ENCODE measurements at regions not wholly inside any gene's neighbourhood (a gene's known extent, or its start where the extent isn't known, plus 50 kb on each side); places are given as distances from the start of the nearest gene placed in this dataset.

DNA sequence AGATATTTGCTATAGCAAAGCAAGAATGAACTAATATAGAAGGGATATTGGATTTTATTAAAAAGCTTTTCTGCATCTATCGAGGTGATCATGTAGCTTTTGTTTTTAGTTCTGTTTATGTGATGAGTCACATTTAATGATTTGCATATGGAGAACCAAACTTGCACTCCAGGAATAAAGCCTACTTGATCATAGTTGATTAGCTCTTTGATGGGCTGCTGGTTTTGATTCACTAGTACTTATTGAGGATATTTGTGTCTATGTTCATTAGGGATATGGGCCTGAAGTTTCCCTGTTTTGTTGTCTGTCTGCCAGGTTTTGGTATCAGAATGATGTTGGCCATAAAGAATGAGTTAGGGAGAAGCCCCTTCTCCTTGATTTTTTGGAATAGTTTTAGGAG, 310.7 kb downstream of the ARPP21 start:
- Histone ChIP-seq H3K27ac (no peak overlapping the region), H3K27me3 (no peaks in the 10 kb centered on the region), H3K9me3 (no peaks in the 10 kb centered on the region), H3K4me1 (no peaks in the 10 kb centered on the region), H3K4me3 (no peak overlapping the region), H3K36me3 (no peaks in the 10 kb centered on the region)
- intact Hi-C loops (cut with DNase I), result no loop called here
- no peak for DNase-seq
- 50% methylated on average over 1 of the region's 1 CpG for WGBS (ENCODE audit: insufficient coverage, low coverage, low lambda C conversion rate, missing lambda C conversion rate)
- TF ChIP-seq, protein P1, sequence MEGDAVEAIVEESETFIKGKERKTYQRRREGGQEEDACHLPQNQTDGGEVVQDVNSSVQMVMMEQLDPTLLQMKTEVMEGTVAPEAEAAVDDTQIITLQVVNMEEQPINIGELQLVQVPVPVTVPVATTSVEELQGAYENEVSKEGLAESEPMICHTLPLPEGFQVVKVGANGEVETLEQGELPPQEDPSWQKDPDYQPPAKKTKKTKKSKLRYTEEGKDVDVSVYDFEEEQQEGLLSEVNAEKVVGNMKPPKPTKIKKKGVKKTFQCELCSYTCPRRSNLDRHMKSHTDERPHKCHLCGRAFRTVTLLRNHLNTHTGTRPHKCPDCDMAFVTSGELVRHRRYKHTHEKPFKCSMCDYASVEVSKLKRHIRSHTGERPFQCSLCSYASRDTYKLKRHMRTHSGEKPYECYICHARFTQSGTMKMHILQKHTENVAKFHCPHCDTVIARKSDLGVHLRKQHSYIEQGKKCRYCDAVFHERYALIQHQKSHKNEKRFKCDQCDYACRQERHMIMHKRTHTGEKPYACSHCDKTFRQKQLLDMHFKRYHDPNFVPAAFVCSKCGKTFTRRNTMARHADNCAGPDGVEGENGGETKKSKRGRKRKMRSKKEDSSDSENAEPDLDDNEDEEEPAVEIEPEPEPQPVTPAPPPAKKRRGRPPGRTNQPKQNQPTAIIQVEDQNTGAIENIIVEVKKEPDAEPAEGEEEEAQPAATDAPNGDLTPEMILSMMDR (IDR thresholded peaks at IDR 0.05), result no peak
- no peak for TF ChIP-seq POLR2A (IDR thresholded peaks at IDR 0.05)
- no peak for ATAC-seq

DNA sequence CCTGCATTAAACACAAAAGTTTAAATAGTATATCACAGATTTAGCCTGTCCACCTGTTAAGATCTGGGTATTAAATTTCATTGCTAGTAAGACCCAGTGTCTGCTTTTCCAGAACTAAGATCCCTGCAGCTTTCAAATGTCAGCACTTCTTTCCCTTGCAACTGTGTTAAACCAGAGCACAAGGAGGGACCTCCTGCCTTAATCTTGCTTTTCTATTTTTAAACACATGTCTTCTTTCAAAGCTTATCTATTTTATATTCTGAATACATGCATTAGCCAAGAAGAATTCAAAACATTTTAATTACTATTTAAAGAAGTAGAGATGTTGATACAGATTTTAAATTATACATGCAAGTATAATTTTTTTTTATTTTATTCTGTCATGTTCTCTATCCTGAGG, 315.1 kb downstream of the ARPP21 start:
- DNase-seq (no peak), ATAC-seq (no peak)
- H3K4me1 ChIP-seq, result no peaks in the 10 kb centered on the region
- no peak overlapping the region for H3K27ac ChIP-seq
- intact Hi-C loops (cut with DNase I), result no loop called here
- no peaks in the 10 kb centered on the region for H3K9me3 ChIP-seq
- H3K4me3 ChIP-seq, result no peak overlapping the region
- no peak for TF ChIP-seq POLR2A (IDR thresholded peaks at IDR 0.05)
- TF ChIP-seq, protein P1 (IDR thresholded peaks at IDR 0.05), result no peak
- H3K36me3 ChIP-seq, result no peaks in the 10 kb centered on the region
- no peaks in the 10 kb centered on the region for H3K27me3 ChIP-seq

- Histone ChIP-seq H3K4me3 (no peak overlapping the region), H3K27ac (no peak overlapping the region), H3K36me3 (no peaks in the 10 kb centered on the region), H3K27me3 (no peaks in the 10 kb centered on the region), H3K4me1 (no peaks in the 10 kb centered on the region), H3K9me3 (no peaks in the 10 kb centered on the region)
- DNase-seq (no peak), ATAC-seq (peak; percentile 56 to 73 (median 63))
- no peak for TF ChIP-seq POLR2A (IDR thresholded peaks at IDR 0.05)
- TF ChIP-seq, protein P1 (IDR thresholded peaks at IDR 0.05), result peak; percentile 45 to 55 (median 48)
- intact Hi-C loops (cut with DNase I), result loop anchor here in 1 of 2 donors (10.0 kb wide), 1 partner anchor 739 kb away; no protein-coding TSS in a partner anchor
- WGBS (ENCODE audit: insufficient coverage, low coverage, low lambda C conversion rate, missing lambda C conversion rate), result 6% methylated on average over 2 of the region's 2 CpGs
Observed at GRCh38 chr3:35965908-35966307, 326.6 kb downstream of the ARPP21 start.

GRCh38 chr3:35966629-35967464, 327.5 kb downstream of the ARPP21 start:
- no peak overlapping the region for H3K4me3 ChIP-seq

More at GRCh38 chr3:35966629-35967464, 327.5 kb downstream of the ARPP21 start:
- DNase-seq (no peak), ATAC-seq (no peak)
- Histone ChIP-seq H3K36me3 (no peaks in the 10 kb centered on the region), H3K27ac (no peak overlapping the region), H3K4me1 (no peaks in the 10 kb centered on the region), H3K27me3 (no peaks in the 10 kb centered on the region), H3K9me3 (no peaks in the 10 kb centered on the region)
- TF ChIP-seq, protein P1 (IDR thresholded peaks at IDR 0.05), result no peak
- no peak for TF ChIP-seq POLR2A (IDR thresholded peaks at IDR 0.05)
- intact Hi-C loops (cut with DNase I), result loop anchor here in 1 of 2 donors (10.0 kb wide), 1 partner anchor 738 kb away; no protein-coding TSS in a partner anchor
- WGBS (ENCODE audit: insufficient coverage, low coverage, low lambda C conversion rate, missing lambda C conversion rate), result 66% methylated on average over 3 of the region's 3 CpGs
